Epithelial cell of proximal tubule (primary cell): ENCODE measurements at regions not wholly inside any gene's neighbourhood (a gene's known extent, or its start where the extent isn't known, plus 50 kb on each side); places are given as distances from the start of the nearest gene placed in this dataset.

ENCODE experiments used
- DNase-seq: peaks from one replicate; pipeline ENCODE4 v3.0.0-alpha.2; 2011; ENCODE audit warnings: low read depth
- H3K4me3 ChIP-seq: 2 replicates; pipeline ENCODE4 v1.5.1; 2011; ENCODE audit warnings: low read depth, mild to moderate bottlenecking, low read length
- CTCF ChIP-seq: conservative IDR thresholded peaks from 2 replicates; pipeline ENCODE4 v1.5.1; 2012; ENCODE audit warnings: low read depth, mild to moderate bottlenecking, low read length

DNA sequence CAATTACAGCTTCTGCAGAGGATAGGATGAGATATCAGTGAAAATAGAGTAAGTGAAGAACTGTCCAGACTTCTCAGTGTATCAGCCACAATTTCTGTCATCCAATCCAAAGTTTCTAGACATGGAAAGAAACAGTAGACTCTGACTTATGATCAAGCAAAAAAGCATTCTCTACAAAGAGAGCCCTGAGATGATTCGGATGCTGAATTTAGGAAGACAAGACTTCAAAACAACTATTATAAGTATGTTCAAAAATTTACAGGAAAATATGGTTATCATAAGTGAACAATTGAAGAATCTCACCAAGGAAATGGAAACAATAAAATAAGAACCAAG is 238.2 kb upstream of the IRS2 start:
- no peak overlapping the region for H3K4me3 ChIP-seq
- no peak for DNase-seq
- no peak for TF ChIP-seq CTCF

DNA sequence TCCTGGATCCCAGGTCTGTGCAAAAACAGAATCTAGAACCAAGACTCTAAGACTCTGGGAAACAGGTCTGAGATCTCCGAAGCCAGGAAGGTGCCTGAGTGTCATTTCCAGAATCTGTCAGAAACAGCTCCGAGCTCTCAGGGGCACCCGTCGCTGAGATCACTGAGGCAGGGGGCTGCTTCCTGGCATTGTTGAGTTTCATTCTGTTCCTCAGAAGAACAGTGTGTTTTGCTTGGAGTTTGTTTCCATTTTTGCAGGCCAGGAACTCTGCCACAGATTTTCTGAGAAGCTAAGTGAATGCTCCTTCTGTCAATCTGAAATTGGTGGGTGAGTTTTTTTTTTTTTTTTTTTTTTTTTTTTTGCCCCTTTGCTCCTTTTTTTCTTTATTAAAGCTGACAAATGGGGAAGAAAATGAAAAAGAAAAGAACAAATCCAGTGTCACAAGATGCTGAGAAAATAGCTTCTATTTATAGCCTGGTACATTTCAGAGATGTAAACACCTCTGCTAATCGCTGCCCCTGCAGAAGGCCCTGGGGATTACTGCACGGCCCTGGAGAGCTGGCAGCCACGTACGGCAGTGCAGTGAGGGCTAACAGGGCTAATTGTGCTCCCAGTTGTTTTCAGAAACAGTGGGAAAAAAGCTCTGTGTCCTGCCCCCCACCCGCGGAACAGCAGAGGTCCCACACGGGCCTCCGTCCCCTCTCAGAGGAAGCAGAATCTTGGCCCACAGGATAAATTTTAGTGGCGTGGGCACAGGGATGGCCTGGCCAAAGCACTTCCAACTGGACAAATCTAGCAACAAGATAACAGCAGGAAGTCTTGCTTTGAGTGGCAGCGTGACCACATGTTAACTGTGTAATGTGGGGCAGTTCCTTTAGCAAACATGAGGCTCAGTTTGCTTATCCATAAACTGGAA is 237.6 kb upstream of the IRS2 start:
- H3K4me3 ChIP-seq, result no peak overlapping the region
- TF ChIP-seq CTCF, result no peak
- no peak for DNase-seq

- no peak overlapping the region for H3K4me3 ChIP-seq
- TF ChIP-seq CTCF, result no peak
- no peak for DNase-seq
Observed at GRCh38 chr13:110018009-110018408, 231.6 kb upstream of the IRS2 start.

- H3K4me3 ChIP-seq, result no peak overlapping the region
- DNase-seq, result peak; percentile 78
- TF ChIP-seq CTCF, result no peak
Observed at GRCh38 chr13:110017379-110017778, 231.0 kb upstream of the IRS2 start.

DNA sequence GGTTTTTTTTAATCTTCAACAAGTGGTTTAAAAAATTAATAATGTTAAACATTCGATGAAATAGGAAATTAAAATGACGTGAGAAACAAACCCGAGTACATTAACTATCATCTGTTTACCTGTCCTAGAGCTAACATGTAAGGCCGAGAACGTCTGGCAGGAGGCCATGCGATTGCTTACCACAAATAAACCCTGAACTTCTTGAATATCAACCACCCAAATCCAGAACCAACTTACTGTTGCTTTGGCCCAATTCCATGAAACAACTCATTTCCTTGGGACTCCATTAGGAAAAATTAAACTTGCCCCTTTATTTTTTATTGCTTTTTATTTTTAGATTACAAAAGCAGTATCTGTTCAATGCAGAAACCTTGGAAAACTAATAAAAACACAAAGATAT is 228.9 kb upstream of the IRS2 start:
- no peak for DNase-seq
- TF ChIP-seq CTCF, result no peak
- no peak overlapping the region for H3K4me3 ChIP-seq

DNA sequence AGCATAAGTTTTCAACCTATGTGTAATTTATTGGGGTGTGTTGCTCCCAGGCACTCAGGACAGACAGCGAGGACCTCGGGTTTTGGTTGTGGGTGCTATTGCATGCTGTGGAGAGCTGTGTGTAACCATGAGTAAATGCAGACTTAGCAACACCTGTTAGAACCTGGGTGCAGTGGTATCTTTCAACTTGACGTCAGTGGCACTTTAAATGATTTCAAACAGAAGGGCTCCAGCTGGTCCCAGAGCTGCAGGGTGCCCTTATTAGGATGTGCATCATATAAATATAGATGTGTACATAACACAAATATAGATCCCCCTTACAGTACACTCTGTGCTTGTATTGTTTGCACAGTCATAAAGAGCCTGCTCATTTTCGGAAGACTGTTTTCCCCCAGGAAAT is 228.3 kb upstream of the IRS2 start:
- TF ChIP-seq CTCF, result no peak
- DNase-seq, result no peak
- no peak overlapping the region for H3K4me3 ChIP-seq
